K562 (cell line): ENCODE measurements at regions not wholly inside any gene's neighbourhood (a gene's known extent, or its start where the extent isn't known, plus 50 kb on each side); places are given as distances from the start of the nearest gene placed in this dataset.

Experiments
- ARID4B ChIP-seq: sonication (generic); formaldehyde crosslinking; IDR thresholded peaks from 2 replicates; pipeline ENCODE4 v1.8.0; 2022; ENCODE audit warnings: mild to moderate bottlenecking, missing genetic modification reagents
- CBX3 ChIP-seq, 2 experiments: IDR thresholded peaks; 1 replicate in 1 of 2; 2 replicates in 1 of 2; pipeline ENCODE4 v1.6.1; 2012; ENCODE audit warnings: inconsistent platforms in 2 of 2, low read length in 2 of 2, borderline replicate concordance in 1 of 2, control low read depth in 1 of 2
- CTCF ChIP-seq, 3 experiments: IDR thresholded peaks in 2 of 3; conservative IDR thresholded peaks in 1 of 3; 2 replicates each; pipeline ENCODE4 v1.5.1; 2011 to 2012; ENCODE audit warnings: low read length in 3 of 3, mild to moderate bottlenecking in 3 of 3, control low read depth in 2 of 3, improper control_type of control experiment in 1 of 3, inconsistent platforms in 1 of 3, low read depth in 1 of 3, mixed read lengths in 1 of 3, moderate library complexity in 1 of 3; ENCODE audit not compliant: insufficient read depth in 2 of 3
- GABPB1 ChIP-seq: sonication (generic); formaldehyde crosslinking; IDR thresholded peaks from 2 replicates; pipeline ENCODE4 v1.8.0; 2022; ENCODE audit warnings: mild to moderate bottlenecking, missing genetic modification reagents
- GTF2A2 ChIP-seq: IDR thresholded peaks from 2 replicates; pipeline ENCODE4 v1.6.1; 2016; ENCODE audit warnings: mild to moderate bottlenecking, missing genetic modification characterization, missing compliant biosample characterization
- MAFK ChIP-seq: IDR thresholded peaks from 2 replicates; pipeline ENCODE4 v1.6.1; 2011; ENCODE audit warnings: low read length, improper control_type of control experiment
- MCM5 ChIP-seq: fragments of 450-650 bp; IDR thresholded peaks from 2 replicates; pipeline ENCODE4 v1.6.1; 2016; ENCODE audit warnings: low read depth
- MEF2A ChIP-seq: IDR thresholded peaks from 2 replicates; pipeline ENCODE4 v1.6.1; 2011; ENCODE audit warnings: low read depth, mild to moderate bottlenecking, low read length, moderate library complexity; ENCODE audit not compliant: control insufficient read depth
- NFATC3 ChIP-seq: fragments of 450-650 bp; IDR thresholded peaks from 2 replicates; pipeline ENCODE4 v1.6.1; 2017; ENCODE audit warnings: mild to moderate bottlenecking

GRCh38 chr7:54812756-54813322 is 53.8 kb upstream of the SEC61G start (continued):
- TF ChIP-seq ARID4B (CRISPR knock-in tag) (no peak), MAFK (no peak), CTCF (IDR thresholded peaks at IDR 0.05 in 2 of 3, conservative IDR thresholded peaks at IDR 0.05 in 1 of 3; ENCODE audit: insufficient read depth in 2 of 3, low read depth in 1 of 3, low read length in 3 of 3) (no peak), GABPB1 (CRISPR knock-in tag) (no peak), GTF2A2 (tag) (no peak), CBX3 (IDR thresholded peaks at IDR 0.05; ENCODE audit: borderline replicate concordance in 1 of 2, low read length in 2 of 2) (no peak), NFATC3 (no peak), MEF2A (no peak), MCM5 (no peak)
